ENCODE measurements at regions not wholly inside any gene's neighbourhood (a gene's known extent, or its start where the extent isn't known, plus 50 kb on each side); places are given as distances from the start of the nearest gene placed in this dataset.

- H3K4me1 Mint-ChIP-seq: peaks cover 30% of the 10 kb centered on the region
- TF ChIP-seq CTCF (IDR thresholded peaks at IDR 0.05): no peak
- no peak overlapping the region for H3K4me3 Mint-ChIP-seq
- ATAC-seq (ENCODE audit: low read depth) (no peak), DNase-seq (no peak)
- ChIA-PET CTCF (no interaction called here), POLR2A (interaction anchor here (0.7 kb wide), 1 partner anchor 170 kb away, joined by 4 read pairs; no protein-coding TSS in a partner anchor)
- H3K27me3 Mint-ChIP-seq: no peaks in the 10 kb centered on the region
- no peak overlapping the region for H3K27ac Mint-ChIP-seq
- intact Hi-C loops (cut with micrococcal nuclease): no loop called here
- no peaks in the 10 kb centered on the region for H3K36me3 Mint-ChIP-seq (ENCODE audit: low read depth)
- H3K9me3 Mint-ChIP-seq: no peaks in the 10 kb centered on the region
These were observed 187.9 kb upstream of the ZEB2 start for GRCh38 chr2:144707736-144708326.

- H3K36me3 Mint-ChIP-seq (ENCODE audit: low read depth): no peaks in the 10 kb centered on the region
- CTCF ChIA-PET: no interaction called here
- H3K27me3 Mint-ChIP-seq: no peaks in the 10 kb centered on the region
- ATAC-seq (ENCODE audit: low read depth): no peak
- peaks cover 41% of the 10 kb centered on the region for H3K4me1 Mint-ChIP-seq
- H3K9me3 Mint-ChIP-seq: no peaks in the 10 kb centered on the region
- no peak overlapping the region for H3K27ac Mint-ChIP-seq
- intact Hi-C loops (cut with micrococcal nuclease): no loop called here
- no peak for TF ChIP-seq CTCF (IDR thresholded peaks at IDR 0.05)
- no peak overlapping the region for H3K4me3 Mint-ChIP-seq
- no peak for DNase-seq
- POLR2A ChIA-PET: no interaction called here
These were observed 186.7 kb upstream of the ZEB2 start for GRCh38 chr2:144706647-144707046.

GRCh38 chr2:144705328-144706245 lies 185.7 kb upstream of the ZEB2 start:
- H3K4me3 Mint-ChIP-seq: no peak overlapping the region
- ChIA-PET CTCF (no interaction called here), POLR2A (no interaction called here)
- ATAC-seq (ENCODE audit: low read depth) (no peak), DNase-seq (no peak)
- peaks cover 49% of the 10 kb centered on the region for H3K4me1 Mint-ChIP-seq
- H3K36me3 Mint-ChIP-seq (ENCODE audit: low read depth): no peaks in the 10 kb centered on the region
- H3K27ac Mint-ChIP-seq: no peak overlapping the region
- no peaks in the 10 kb centered on the region for H3K27me3 Mint-ChIP-seq
- intact Hi-C loops (cut with micrococcal nuclease): no loop called here
- no peaks in the 10 kb centered on the region for H3K9me3 Mint-ChIP-seq
- TF ChIP-seq CTCF (IDR thresholded peaks at IDR 0.05): no peak

GRCh38 chr2:144704709-144705095 lies 184.8 kb upstream of the ZEB2 start:
- peak overlapping the region; percentile 73 for H3K27ac Mint-ChIP-seq
- H3K9me3 Mint-ChIP-seq: no peaks in the 10 kb centered on the region
- no peaks in the 10 kb centered on the region for H3K36me3 Mint-ChIP-seq (ENCODE audit: low read depth)
- no peak for TF ChIP-seq CTCF (IDR thresholded peaks at IDR 0.05)
- ChIA-PET CTCF (no interaction called here), POLR2A (interaction anchor here (1.4 kb wide), 1 partner anchor 143 kb away, joined by 3 read pairs; no protein-coding TSS in a partner anchor)
- ATAC-seq (ENCODE audit: low read depth) (no peak), DNase-seq (no peak)
- peaks cover 51% of the 10 kb centered on the region for H3K4me1 Mint-ChIP-seq
- intact Hi-C loops (cut with micrococcal nuclease): loop anchor here (1.0 to 5.0 kb wide), 3 partner anchors 97 to 1048 kb away; a partner anchor contains a TSS
- no peaks in the 10 kb centered on the region for H3K27me3 Mint-ChIP-seq
- peak overlapping the region; percentile 36 for H3K4me3 Mint-ChIP-seq
